Prostate gland (tissue), 2 donors: ENCODE measurements at regions not wholly inside any gene's neighbourhood (a gene's known extent, or its start where the extent isn't known, plus 50 kb on each side); places are given as distances from the start of the nearest gene placed in this dataset.

Experiments used
- CTCF ChIP-seq, 4 experiments: fragments of 200-600 bp in 2 of 4; fragments of 450-650 bp in 2 of 4; sonication (generic) in 2 of 4; IDR thresholded peaks; 1 replicate in 3 of 4; 2 replicates in 1 of 4; pipeline ENCODE4 v1.5.1; 2016 to 2019; ENCODE audit warnings: antibody characterized with exemption in 4 of 4, mild to moderate bottlenecking in 2 of 4, moderate library complexity in 2 of 4
- POLR2A ChIP-seq: fragments of 450-650 bp; IDR thresholded peaks from one replicate; pipeline ENCODE4 v1.6.1; 2016; ENCODE audit warnings: antibody characterized with exemption, mild to moderate bottlenecking
- POLR2AphosphoS5 ChIP-seq: sonication (generic); formaldehyde crosslinking; IDR thresholded peaks from one replicate; pipeline ENCODE4 v1.6.1; 2017; ENCODE audit warnings: antibody characterized with exemption

- TF ChIP-seq CTCF (IDR thresholded peaks at IDR 0.05) (no peak), POLR2AphosphoS5 (no peak), POLR2A (no peak)
Measured at GRCh38 chr13:84894749-84895148, 904.5 kb downstream of the SLITRK6 start.
